ENCODE measurements at regions not wholly inside any gene's neighbourhood (a gene's known extent, or its start where the extent isn't known, plus 50 kb on each side); places are given as distances from the start of the nearest gene placed in this dataset.

DNA sequence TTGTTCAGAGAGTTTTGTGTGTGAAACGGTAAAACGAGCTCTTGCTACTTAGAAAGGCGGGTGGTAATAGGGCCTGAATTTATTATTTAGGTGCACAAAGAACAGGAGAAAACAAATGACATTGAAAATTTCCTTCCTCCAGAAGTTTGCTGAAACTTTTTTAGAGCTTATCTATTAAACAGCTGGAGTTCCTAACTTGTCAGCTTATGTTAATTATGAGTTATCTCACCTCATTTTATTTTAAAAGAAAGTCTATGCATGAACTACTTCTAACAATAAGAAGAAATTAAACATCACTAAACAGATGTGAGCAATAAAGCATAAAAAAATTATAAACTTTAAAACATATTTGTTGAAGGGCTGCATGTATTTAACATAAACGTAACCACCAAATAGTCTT, 373.9 kb upstream of the ANO3 start:
- DNase-seq (ENCODE audit: low read depth in 2 of 2) = no peak

- DNase-seq (ENCODE audit: low read depth in 2 of 2) = no peak
Measured at GRCh38 chr11:25961539-25961938, 370.4 kb upstream of the ANO3 start.

- no peak for DNase-seq (ENCODE audit: low read depth in 2 of 2)
Measured at GRCh38 chr11:25970726-25971508, 361.0 kb upstream of the ANO3 start.

DNA sequence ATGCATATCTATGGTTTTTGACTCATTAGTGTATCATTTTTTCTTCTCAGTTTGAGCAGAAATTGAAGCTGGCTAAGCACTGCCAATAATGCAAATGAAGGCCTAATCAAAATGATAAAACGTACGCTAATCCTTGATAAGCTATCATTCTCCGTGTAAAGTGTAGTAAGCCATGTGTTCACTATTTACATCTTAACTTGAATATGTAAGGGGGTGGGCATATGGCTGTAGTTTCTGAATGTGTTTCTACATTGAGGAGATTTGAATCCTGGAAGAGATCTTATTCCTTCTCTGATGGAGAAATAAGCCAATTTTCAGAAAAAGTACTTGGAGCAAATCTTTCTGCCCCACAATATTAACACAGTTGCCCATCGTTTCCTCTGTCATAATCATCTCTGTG, 351.8 kb upstream of the ANO3 start:
- no peak for DNase-seq (ENCODE audit: low read depth in 2 of 2)

DNA sequence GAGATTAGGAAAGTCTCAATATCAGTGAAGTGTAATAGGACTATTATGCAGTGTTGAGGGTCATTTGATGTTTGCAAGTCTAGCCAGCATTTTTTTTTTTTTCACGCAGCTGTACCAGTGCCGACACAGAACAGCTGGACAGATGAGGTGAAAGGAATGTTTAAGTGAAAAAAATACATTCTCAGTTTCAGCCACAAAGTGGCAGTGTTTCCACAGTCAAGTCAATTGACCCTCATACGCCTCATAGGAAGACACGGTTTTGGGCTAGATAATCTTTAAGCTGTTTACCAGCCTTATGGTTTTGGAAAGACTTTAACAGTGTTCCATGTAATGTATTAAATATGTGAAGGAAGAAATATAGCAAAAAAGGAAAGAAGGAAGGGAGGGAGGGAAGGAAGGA, 349.9 kb upstream of the ANO3 start:
- no peak for DNase-seq (ENCODE audit: low read depth in 2 of 2)

GRCh38 chr11:25983280-25983679, 348.6 kb upstream of the ANO3 start:
- DNase-seq (ENCODE audit: low read depth in 2 of 2) = no peak

- no peak for DNase-seq (ENCODE audit: low read depth in 2 of 2)
Measured at GRCh38 chr11:25988178-25988577, 343.8 kb upstream of the ANO3 start.

DNA sequence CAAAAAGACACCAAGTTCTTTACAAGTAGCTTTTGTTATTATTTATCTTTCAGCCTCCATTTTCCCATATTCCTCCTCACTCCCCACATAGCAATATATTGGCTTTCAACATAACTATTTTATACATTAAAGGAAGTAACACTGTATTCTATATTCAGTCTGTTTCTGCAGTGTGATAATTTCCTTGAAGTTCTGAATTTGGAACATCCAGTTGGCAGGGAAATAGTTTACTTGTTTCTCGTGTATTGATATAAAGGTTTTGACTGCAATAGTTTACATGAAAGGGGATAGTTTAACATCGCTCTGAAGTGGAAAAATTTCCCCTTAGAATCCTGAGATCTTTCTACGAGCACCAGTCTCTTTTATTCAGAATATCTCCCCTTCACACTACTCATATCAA, 341.5 kb upstream of the ANO3 start:
- DNase-seq (ENCODE audit: low read depth in 2 of 2) = no peak

GRCh38 chr11:25991476-25991875, 340.5 kb upstream of the ANO3 start:
- no peak for DNase-seq (ENCODE audit: low read depth in 2 of 2)

GRCh38 chr11:25992294-25992693, 339.6 kb upstream of the ANO3 start:
- no peak for DNase-seq (ENCODE audit: low read depth in 2 of 2)

- DNase-seq (ENCODE audit: low read depth in 2 of 2) = no peak
Measured at GRCh38 chr11:25993016-25993415, 338.9 kb upstream of the ANO3 start.

DNA sequence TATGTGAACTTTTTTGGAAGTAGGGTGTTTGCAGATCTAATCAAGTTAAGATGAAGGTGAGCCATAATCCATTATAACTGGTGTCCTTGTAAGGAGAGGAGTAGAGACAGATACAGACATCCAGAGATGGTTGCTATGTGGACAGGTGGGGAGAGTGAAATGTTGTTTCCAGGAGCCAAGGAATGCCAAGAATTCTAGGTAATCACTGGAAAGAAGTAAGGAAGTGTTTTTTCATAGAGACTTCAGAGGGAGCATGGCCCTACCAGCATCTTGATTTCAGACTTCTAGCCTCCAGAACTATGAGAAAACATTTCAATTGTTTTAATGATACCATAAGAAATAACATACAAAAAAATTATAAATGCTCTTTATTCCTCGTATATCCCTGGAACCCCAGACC, 320.5 kb upstream of the ANO3 start:
- DNase-seq (ENCODE audit: low read depth in 2 of 2) = no peak

DNA sequence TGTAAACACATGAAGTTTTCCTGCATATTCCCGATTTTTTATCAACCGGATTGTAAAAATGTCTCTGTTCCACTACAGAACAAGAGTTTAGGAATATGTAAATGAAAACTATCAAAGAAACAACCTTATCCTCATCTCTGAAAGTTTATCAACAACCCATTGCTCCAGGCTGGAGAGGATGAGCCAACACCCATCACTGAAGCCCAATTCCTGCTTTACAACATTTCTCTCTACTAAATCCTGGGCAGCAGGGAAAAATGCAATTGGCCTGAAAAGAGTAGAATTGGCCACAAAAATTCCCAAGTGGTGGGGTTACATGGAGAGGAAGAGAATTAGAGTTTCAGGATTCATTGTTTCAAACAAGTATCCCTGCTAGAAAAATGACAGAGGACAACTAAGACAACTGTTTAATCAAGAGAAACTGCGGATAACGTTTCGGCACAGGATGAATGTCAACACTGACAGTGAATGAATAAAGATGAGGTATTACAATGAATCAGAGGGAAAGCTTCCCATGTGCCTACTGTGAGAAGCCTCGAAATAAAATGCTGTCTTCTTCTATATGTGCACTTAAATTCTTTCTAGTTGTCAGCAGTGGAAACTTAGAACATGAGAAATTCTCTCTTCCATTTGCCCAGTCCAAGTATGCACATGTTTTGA, 317.3 kb upstream of the ANO3 start:
- no peak for DNase-seq (ENCODE audit: low read depth in 2 of 2)

- no peak for DNase-seq (ENCODE audit: low read depth in 2 of 2)
Measured at GRCh38 chr11:26017322-26017860, 314.5 kb upstream of the ANO3 start.

DNA sequence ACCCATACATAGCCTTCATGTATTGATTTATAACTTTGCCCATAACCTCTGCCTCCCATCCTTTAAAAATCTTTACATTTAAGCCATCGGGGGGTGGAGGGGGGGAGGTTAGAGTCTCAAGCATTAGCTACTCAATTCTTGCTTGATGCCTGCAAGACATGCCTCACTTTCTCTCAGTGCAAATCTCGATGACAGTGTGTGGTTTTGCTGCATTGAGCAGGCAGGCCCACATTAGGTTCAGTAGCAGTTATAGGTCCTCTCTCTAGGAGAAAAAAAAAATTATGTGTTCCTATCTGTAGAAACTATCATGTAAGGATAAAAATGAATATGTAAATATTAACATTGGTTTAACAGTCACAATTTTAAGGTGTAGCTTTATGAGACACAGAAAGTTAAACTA, 314.0 kb upstream of the ANO3 start:
- DNase-seq (ENCODE audit: low read depth in 2 of 2) = no peak

DNA sequence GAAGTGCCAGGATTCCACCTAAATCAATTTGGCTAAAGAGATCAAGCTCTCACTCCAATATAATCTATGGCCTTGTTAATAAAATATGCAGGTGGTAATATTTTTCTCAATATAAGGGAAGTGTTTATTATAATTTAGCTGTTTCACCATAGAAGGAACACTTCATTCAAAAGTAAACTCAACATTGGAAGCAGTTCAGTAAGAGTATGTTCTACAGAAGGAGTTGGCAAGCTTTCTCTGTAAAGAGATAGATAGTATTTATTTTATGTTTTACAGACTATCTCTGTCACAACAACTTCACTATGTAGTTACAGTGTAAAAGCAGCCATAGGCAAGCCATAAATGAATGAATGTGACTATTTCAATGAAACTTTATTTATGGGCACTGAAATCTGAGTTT, 313.6 kb upstream of the ANO3 start:
- DNase-seq (ENCODE audit: low read depth in 2 of 2) = no peak

- DNase-seq (ENCODE audit: low read depth in 2 of 2) = no peak
Measured at GRCh38 chr11:26019386-26019785, 312.5 kb upstream of the ANO3 start.

DNA sequence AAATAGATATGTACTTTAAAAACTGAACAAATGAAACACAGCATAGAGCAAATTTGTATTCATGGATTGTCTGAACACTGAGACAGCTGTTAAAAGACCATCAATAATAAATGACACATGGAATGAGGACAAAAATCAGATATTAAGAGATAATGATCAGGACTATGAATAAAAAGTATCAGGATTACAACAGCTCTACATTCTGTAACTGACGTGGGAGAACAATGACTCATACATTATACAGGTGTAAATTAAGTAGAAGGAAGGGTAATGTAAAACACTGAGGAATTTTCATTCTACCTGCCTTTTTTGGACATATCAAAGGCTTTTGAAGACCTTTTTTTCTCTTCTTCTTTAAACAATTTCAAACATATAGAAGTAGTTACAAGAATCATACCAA, 310.9 kb upstream of the ANO3 start:
- DNase-seq (ENCODE audit: low read depth in 2 of 2) = no peak

DNA sequence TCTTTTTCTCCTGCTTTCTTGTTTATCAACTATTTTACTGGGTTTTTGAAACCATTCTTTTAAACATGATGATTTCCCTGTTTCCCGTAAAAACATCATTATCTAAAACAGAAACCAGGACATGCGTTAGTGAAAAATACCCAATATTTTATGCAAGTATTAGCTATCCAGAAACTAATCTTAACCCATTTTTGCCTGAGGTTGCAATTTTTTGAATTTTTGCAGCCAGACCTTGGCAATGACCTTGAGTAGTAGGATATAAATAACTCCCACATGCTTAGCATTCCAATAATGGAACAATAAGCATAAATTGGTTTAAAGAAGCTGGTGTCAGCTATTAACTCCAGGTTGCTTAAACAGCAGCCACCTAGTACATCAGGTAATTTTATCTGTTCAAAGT, 308.9 kb upstream of the ANO3 start:
- DNase-seq (ENCODE audit: low read depth in 2 of 2) = no peak

GRCh38 chr11:26025676-26026075, 306.3 kb upstream of the ANO3 start:
- no peak for DNase-seq (ENCODE audit: low read depth in 2 of 2)

GRCh38 chr11:26026078-26026477, 305.9 kb upstream of the ANO3 start:
- no peak for DNase-seq (ENCODE audit: low read depth in 2 of 2)

DNA sequence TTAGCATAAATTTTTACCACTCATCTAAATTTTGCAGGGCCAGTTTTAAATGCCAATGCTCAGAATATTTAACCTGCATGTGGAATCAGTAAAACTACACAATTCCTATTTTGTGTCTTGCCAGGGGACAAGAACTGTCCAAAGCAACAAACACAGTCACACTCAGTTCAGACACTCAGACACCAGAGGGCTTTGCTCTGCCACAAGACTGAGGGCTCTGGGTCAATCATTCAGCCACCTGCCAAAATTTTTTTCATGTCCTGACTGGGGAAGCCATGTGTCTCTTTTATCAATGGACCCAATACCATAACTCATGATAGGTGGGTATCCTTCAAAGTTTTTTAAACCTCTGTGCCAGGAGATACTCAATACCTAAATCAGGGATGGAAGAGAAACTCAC, 304.0 kb upstream of the ANO3 start:
- no peak for DNase-seq (ENCODE audit: low read depth in 2 of 2)

DNA sequence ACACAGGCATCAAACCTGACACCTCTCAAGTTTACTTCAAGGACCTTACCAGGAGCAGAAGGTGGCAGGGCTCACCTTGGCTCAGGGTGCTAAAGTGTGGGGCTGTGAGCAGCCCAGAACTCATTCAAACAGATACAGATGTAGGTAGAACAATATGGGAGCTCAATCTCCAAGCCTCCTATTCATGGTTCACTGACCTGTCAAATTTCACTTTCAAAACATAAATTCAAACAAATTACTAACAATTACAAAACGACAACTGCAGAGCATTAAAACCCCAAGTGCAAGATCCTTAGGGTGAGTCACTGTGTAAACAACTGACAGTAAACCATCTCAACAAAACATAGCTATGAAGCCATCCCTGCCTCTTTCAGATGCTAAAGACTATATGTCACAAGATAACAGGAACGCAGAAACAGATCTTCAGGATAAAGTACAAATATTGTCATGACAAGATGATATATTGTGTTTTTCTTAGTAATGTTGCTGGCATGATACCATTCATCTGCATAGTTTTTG, 303.5 kb upstream of the ANO3 start:
- no peak for DNase-seq (ENCODE audit: low read depth in 2 of 2)

Measured in stimulated activated CD8-positive, alpha-beta memory T cell treated with anti-CD3 and anti-CD28 coated beads, Interleukin-7, amount 100 ng/mL, for 4 hours (primary cell).